BE2C (cell line): ENCODE measurements at regions not wholly inside any gene's neighbourhood (a gene's known extent, or its start where the extent isn't known, plus 50 kb on each side); places are given as distances from the start of the nearest gene placed in this dataset.

ENCODE experiments used
- DNase-seq: peaks from one replicate; pipeline ENCODE4 v3.0.0-alpha.2; 2020
- H3K27me3 ChIP-seq: fragments of 250-450 bp; sonication (Bioruptor Pico); 2 replicates; pipeline ENCODE4 v1.5.1; 2020; ENCODE audit warnings: mild to moderate bottlenecking
- H3K36me3 ChIP-seq: fragments of 250-450 bp; sonication (Bioruptor Pico); 2 replicates; pipeline ENCODE4 v1.5.1; 2020; ENCODE audit warnings: mild to moderate bottlenecking
- H3K4me1 ChIP-seq: fragments of 250-450 bp; sonication (Bioruptor Pico); 2 replicates; pipeline ENCODE4 v1.5.1; 2020
- H3K4me3 ChIP-seq: 2 replicates; pipeline ENCODE4 v1.5.1; 2011; ENCODE audit warnings: low read depth, low read length
- H3K9me3 ChIP-seq: fragments of 250-450 bp; sonication (Bioruptor Pico); 2 replicates; pipeline ENCODE4 v1.5.1; 2020
- CTCF ChIP-seq: IDR thresholded peaks from 2 replicates; pipeline ENCODE4 v1.5.1; 2012; ENCODE audit warnings: mild to moderate bottlenecking, low read depth, low read length

GRCh38 chr5:5079876-5080275 is 60.3 kb upstream of the ADAMTS16 start:
- peaks cover 19% of the 10 kb centered on the region for H3K27me3 ChIP-seq

GRCh38 chr5:5080790-5081189 is 59.3 kb upstream of the ADAMTS16 start:
- no peak for DNase-seq
- Histone ChIP-seq H3K9me3 (no peaks in the 10 kb centered on the region), H3K27me3 (peaks cover 19% of the 10 kb centered on the region), H3K4me1 (no peaks in the 10 kb centered on the region), H3K36me3 (no peaks in the 10 kb centered on the region), H3K4me3 (no peak overlapping the region)
- no peak for TF ChIP-seq CTCF

More at GRCh38 chr5:5079876-5080275, 60.3 kb upstream of the ADAMTS16 start:
- TF ChIP-seq CTCF: no peak
- DNase-seq: no peak
- Histone ChIP-seq H3K4me1 (no peaks in the 10 kb centered on the region), H3K9me3 (no peaks in the 10 kb centered on the region), H3K4me3 (no peak overlapping the region), H3K36me3 (no peaks in the 10 kb centered on the region)

- H3K27me3 ChIP-seq: peaks cover 3% of the 10 kb centered on the region; the same call in 1 of the 2 replicates
- H3K4me1 ChIP-seq: no peaks in the 10 kb centered on the region
- TF ChIP-seq CTCF: no peak
- H3K36me3 ChIP-seq: no peaks in the 10 kb centered on the region
- no peaks in the 10 kb centered on the region for H3K9me3 ChIP-seq
- H3K4me3 ChIP-seq: no peak overlapping the region
- DNase-seq: no peak
Measured at GRCh38 chr5:5085381-5085780, 54.7 kb upstream of the ADAMTS16 start.

- H3K9me3 ChIP-seq: no peaks in the 10 kb centered on the region
- H3K36me3 ChIP-seq: no peaks in the 10 kb centered on the region
- H3K4me1 ChIP-seq: no peaks in the 10 kb centered on the region
- DNase-seq: no peak
- H3K4me3 ChIP-seq: no peak overlapping the region
- TF ChIP-seq CTCF: no peak
- peaks cover 3% of the 10 kb centered on the region; the same call in 1 of the 2 replicates for H3K27me3 ChIP-seq
Measured at GRCh38 chr5:5089895-5090649, 50.1 kb upstream of the ADAMTS16 start.
